Urinary bladder (tissue), 3 donors: ENCODE measurements at regions not wholly inside any gene's neighbourhood (a gene's known extent, or its start where the extent isn't known, plus 50 kb on each side); places are given as distances from the start of the nearest gene placed in this dataset.
"Not testable (repeated sequence)": the region's sequence is repeated elsewhere in the genome, so short reads cannot be mapped to it uniquely, and the experiment has no call there.

Source experiments
- DNase-seq: peaks from one replicate; pipeline ENCODE4 v3.0.0-alpha.2; 2015; ENCODE audit errors: extremely low spot score
- H3K27ac ChIP-seq: one replicate; pipeline ENCODE4 v1.5.1; 2013; ENCODE audit warnings: low read depth, mild to moderate bottlenecking, moderate library complexity
- H3K36me3 ChIP-seq: one replicate; pipeline ENCODE4 v1.6.1; 2013; ENCODE audit warnings: mild to moderate bottlenecking, moderate library complexity; ENCODE audit not compliant: insufficient read depth
- H3K4me1 ChIP-seq: one replicate; pipeline ENCODE4 v1.6.1; 2013; ENCODE audit warnings: mild to moderate bottlenecking, moderate library complexity; ENCODE audit not compliant: insufficient read depth
- H3K4me3 ChIP-seq: one replicate; pipeline ENCODE4 v1.5.1; 2013; ENCODE audit warnings: low read depth, low read length
- WGBS: extraction: QIAGEN DNeasy Blood & Tissue Kit; methylation state at CpG from one replicate; pipeline ENCODE4 v1.1.7; 2013; 5-methylcytosine and 5-hydroxymethylcytosine counted together
- donor health status: healthy with polysubstance abuse.
- donor health status: healthy.

DNA sequence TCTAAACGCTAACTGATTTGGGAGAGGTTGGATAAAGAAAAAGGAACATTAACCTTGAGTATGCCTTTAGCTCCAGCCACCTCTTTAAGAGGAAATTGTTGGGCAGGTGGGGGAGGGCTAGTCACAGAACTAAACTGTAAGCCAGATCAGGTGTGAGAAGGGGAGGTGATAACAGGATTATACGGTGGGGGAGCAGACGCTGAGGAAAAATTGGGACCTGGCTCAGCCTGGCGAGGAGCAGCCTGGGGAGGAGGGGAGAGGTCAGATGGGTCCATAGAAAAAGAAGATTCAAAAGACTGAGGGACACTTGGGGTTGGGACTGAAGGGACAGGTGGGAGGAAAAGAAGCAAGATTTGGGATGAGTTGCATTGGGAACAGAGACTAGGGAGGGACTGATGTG lies 558.0 kb downstream of the ADGRL2 start:
- H3K36me3 ChIP-seq, DNase-seq, H3K4me3 ChIP-seq, H3K4me1 ChIP-seq, H3K27ac ChIP-seq: not testable (repeated sequence)
- WGBS = 73% methylated on average over 4 of the region's 4 CpGs

DNA sequence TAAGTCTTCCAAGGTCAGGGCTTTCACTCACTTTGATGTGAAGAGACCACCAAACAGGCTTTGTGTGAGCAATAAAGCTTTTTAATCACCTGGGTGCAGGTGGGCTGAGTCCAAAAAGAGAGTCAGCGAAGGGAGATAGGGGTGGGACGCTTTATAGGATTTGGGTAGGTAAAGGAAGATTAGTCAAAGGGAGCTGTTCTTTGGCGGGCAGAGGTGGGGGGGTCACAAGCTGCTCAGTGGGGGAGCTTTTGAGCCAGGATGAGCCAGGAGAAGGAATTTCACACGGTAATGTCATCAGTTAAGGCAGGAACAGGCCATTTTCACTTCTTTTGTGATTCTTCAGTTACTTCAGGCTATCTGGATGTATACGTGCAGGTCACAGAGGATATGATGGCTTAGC lies 553.8 kb downstream of the ADGRL2 start:
- not testable (repeated sequence) for DNase-seq, H3K36me3 ChIP-seq, H3K4me1 ChIP-seq, H3K4me3 ChIP-seq, H3K27ac ChIP-seq
- WGBS = 96% methylated on average over 5 of the region's 5 CpGs

GRCh38 chr1:82348487-82348886 lies 547.8 kb downstream of the ADGRL2 start:
- 90% methylated on average over 2 of the region's 2 CpGs for WGBS
- no peak for DNase-seq
- no peak overlapping the region for H3K4me3 ChIP-seq
- no peaks in the 10 kb centered on the region for H3K36me3 ChIP-seq
- H3K4me1 ChIP-seq = no peaks in the 10 kb centered on the region
- no peak overlapping the region for H3K27ac ChIP-seq

DNA sequence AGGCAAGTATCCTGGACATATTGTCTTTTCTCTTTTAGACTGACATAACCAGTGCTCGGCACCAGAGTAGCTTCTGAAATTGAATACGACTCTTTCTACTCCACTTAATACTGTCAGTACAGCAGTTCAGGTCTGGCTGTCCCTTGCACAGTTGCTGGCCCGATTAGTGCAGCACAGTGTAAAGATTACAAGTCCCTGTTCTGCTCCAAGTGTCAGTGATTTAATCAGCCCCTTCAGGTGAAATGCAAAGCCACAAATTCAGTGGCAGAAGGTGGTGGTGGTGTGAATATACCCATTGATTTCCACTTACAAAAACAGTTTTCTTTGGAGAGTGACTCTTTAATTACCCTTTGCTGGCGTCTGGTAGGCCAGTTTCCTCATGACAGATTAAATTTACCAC lies 545.4 kb downstream of the ADGRL2 start:
- no peak for DNase-seq
- H3K4me3 ChIP-seq = no peak overlapping the region
- no peak overlapping the region for H3K27ac ChIP-seq
- H3K36me3 ChIP-seq = no peaks in the 10 kb centered on the region
- 92% methylated on average over 4 of the region's 4 CpGs for WGBS
- no peaks in the 10 kb centered on the region for H3K4me1 ChIP-seq

- Histone ChIP-seq H3K4me1 (no peaks in the 10 kb centered on the region), H3K36me3 (no peaks in the 10 kb centered on the region), H3K27ac (no peak overlapping the region), H3K4me3 (no peak overlapping the region)
- DNase-seq = no peak
- WGBS = 86% methylated on average over 2 of the region's 2 CpGs
Measured at GRCh38 chr1:82343381-82343780, 542.6 kb downstream of the ADGRL2 start.

- no peak for DNase-seq
- H3K36me3 ChIP-seq = no peaks in the 10 kb centered on the region
- H3K27ac ChIP-seq = no peak overlapping the region
- no peak overlapping the region for H3K4me3 ChIP-seq
- 88% methylated on average over 1 of the region's 1 CpG for WGBS
- H3K4me1 ChIP-seq = no peaks in the 10 kb centered on the region
Measured at GRCh38 chr1:82337635-82338034, 536.9 kb downstream of the ADGRL2 start.

DNA sequence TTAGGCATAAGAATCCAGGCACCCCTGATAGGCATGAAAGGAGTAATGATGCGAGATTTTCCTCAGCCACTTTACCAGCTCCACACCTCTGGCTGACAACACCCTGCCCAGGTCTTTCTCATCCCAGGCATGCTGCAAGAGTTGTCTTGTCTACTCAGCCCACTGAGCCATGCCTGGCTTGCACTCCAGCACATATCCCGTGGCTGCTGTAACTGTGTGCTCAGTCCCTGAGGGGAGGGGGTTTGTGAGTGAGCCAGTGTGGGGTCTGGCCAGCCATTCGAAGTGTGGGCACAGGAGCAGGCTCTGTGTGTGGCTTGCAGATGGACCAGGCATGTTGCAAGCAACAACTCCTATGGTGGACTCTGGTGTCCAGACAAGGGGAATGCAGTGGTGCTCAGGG lies 529.6 kb downstream of the ADGRL2 start:
- WGBS = 89% methylated on average over 3 of the region's 3 CpGs
- Histone ChIP-seq H3K27ac (no peak overlapping the region), H3K36me3 (no peaks in the 10 kb centered on the region), H3K4me1 (no peaks in the 10 kb centered on the region), H3K4me3 (no peak overlapping the region)
- DNase-seq = no peak

DNA sequence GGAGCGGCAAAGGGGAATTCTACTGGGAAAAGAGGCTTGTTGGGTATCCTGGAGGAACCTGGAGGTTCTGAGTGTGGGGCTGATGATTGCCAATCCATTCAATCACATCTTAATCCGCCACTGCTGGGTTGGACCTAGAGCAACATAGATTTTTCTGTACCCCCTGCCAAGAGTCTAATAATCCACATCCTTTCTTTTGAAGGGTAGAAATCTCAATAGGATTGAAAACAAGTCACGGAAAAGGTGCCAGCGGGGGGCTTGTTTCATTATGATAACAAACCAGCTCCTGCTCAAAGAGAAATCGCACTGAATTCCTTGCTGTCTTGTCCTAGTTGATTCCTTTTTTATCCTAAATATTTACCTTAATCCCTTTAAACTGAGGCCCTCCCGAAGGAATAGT lies 528.5 kb downstream of the ADGRL2 start:
- H3K4me1 ChIP-seq = no peaks in the 10 kb centered on the region
- no peak overlapping the region for H3K4me3 ChIP-seq
- DNase-seq = no peak
- no peak overlapping the region for H3K27ac ChIP-seq
- no peaks in the 10 kb centered on the region for H3K36me3 ChIP-seq
- WGBS = 88% methylated on average over 6 of the region's 6 CpGs

GRCh38 chr1:82323144-82323841 lies 522.6 kb downstream of the ADGRL2 start:
- Histone ChIP-seq H3K27ac (no peak overlapping the region), H3K4me1 (no peaks in the 10 kb centered on the region), H3K4me3 (no peak overlapping the region), H3K36me3 (no peaks in the 10 kb centered on the region)
- no peak for DNase-seq
- 90% methylated on average over 3 of the region's 3 CpGs for WGBS

DNA sequence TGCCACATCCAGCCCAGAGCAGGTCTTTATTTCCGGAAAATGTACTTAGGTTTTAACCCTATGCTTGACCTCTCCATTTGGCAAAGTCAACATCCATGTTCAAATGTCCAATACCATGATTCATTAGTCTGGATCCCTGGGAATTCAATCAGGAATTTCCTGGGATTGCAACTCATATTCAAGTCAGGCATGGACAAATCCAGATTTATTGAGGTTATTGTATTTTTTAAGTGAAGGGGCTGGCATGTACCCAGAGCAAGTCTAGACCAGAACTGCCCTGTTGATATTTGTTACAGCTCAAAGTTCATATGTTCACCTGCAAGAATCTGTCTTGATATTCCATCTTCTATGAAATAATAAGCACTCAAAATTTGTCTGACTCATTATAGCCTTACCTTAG lies 521.1 kb downstream of the ADGRL2 start:
- 94% methylated on average over 1 of the region's 1 CpG for WGBS
- no peaks in the 10 kb centered on the region for H3K36me3 ChIP-seq

DNA sequence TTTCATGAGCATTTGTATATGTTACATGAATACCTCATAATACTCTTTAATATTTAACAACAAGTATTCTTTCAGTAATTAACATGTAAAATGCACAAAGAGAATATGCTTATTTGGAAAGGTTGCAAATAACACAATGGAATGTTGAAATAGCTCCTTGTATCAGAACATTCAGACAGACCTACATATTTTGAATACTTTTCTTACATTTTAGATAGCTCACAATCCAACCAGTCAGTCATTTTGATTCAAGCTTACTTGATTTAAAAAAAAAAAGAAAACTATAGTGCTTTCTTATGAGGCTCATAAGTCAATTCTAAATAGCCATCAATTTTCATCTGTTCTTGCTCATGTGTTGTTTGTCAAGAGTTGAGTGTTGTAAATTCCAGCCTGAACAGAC lies 518.8 kb downstream of the ADGRL2 start:
- Histone ChIP-seq H3K36me3 (no peaks in the 10 kb centered on the region), H3K27ac (no peak overlapping the region), H3K4me1 (no peaks in the 10 kb centered on the region), H3K4me3 (no peak overlapping the region)
- DNase-seq = no peak

More for the DNA sequence above, 521.1 kb downstream of the ADGRL2 start:
- Histone ChIP-seq H3K27ac (no peak overlapping the region), H3K4me3 (no peak overlapping the region), H3K4me1 (no peaks in the 10 kb centered on the region)
- no peak for DNase-seq

- H3K36me3 ChIP-seq = no peaks in the 10 kb centered on the region
- WGBS = 91% methylated on average over 2 of the region's 2 CpGs
- no peak overlapping the region for H3K27ac ChIP-seq
- DNase-seq = no peak
- H3K4me1 ChIP-seq = no peaks in the 10 kb centered on the region
- H3K4me3 ChIP-seq = no peak overlapping the region
Measured at GRCh38 chr1:82318921-82319320, 518.2 kb downstream of the ADGRL2 start.

GRCh38 chr1:82318265-82318664 lies 517.5 kb downstream of the ADGRL2 start:
- H3K27ac ChIP-seq = no peak overlapping the region
- DNase-seq = no peak
- H3K36me3 ChIP-seq = no peaks in the 10 kb centered on the region
- H3K4me1 ChIP-seq = no peaks in the 10 kb centered on the region
- no peak overlapping the region for H3K4me3 ChIP-seq

DNA sequence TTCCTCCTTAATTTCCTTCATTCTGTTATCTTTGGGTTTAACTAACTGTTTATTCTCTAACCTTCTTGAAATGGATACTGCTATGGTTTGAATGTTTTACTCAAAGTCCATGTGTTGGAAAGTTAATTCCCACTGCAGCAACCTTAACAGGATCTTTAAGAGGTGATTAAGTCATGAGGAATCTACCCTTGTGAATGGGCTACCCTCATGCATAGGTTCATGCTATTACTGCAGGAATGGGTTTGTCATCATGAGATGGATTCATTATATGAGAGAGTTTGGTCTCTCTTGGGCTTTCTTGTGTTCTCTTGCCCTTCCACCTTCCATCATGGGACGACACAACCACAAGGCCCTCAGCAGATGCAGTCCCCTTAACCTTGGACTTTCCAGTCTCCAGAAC lies 516.9 kb downstream of the ADGRL2 start:
- H3K27ac ChIP-seq = no peak overlapping the region
- 94% methylated on average over 1 of the region's 1 CpG for WGBS
- no peaks in the 10 kb centered on the region for H3K4me1 ChIP-seq
- H3K36me3 ChIP-seq = no peaks in the 10 kb centered on the region
- H3K4me3 ChIP-seq = no peak overlapping the region
- no peak for DNase-seq

GRCh38 chr1:82299656-82300055 lies 498.9 kb downstream of the ADGRL2 start:
- Histone ChIP-seq H3K4me1 (no peaks in the 10 kb centered on the region), H3K4me3 (no peak overlapping the region), H3K36me3 (no peaks in the 10 kb centered on the region), H3K27ac (no peak overlapping the region)
- DNase-seq = peak; percentile 69
- WGBS = 61% methylated on average over 2 of the region's 2 CpGs
